H1 (cell line): ENCODE measurements at regions not wholly inside any gene's neighbourhood (a gene's known extent, or its start where the extent isn't known, plus 50 kb on each side); places are given as distances from the start of the nearest gene placed in this dataset.

ENCODE experiments used
- CTCF ChIA-PET: fragments of 300-600 bp; sonication (Branson Sonifier 250); formaldehyde crosslinking; loops from one replicate; lab custom pipeline; 2021; ENCODE audit not compliant: partially characterized antibody; lab: Charles Lee
- POLR2A ChIA-PET: fragments of 300-600 bp; sonication (Branson Sonifier 250); formaldehyde crosslinking; loops from one replicate; lab custom pipeline; 2021; ENCODE audit warnings: inconsistent platforms; ENCODE audit not compliant: partially characterized antibody; lab: Charles Lee
- DNase-seq, 2 experiments: peaks; one replicate each; pipeline versions ENCODE4 v3.0.0 to v3.0.0-alpha.2; 2010 to 2022; ENCODE audit warnings: low spot score in 2 of 2, low read depth in 1 of 2, mixed read lengths in 1 of 2
- FAIRE-seq: peaks from 2 replicates; lab custom pipeline; 2011; peaks lifted over from hg19 to GRCh38; lab: Jason Lieb, UNC
- H2AFZ ChIP-seq: 2 replicates; pipeline ENCODE4 v1.8.1; 2012; ENCODE audit warnings: low read length, inconsistent platforms
- H2AK5ac ChIP-seq: 2 replicates; pipeline ENCODE4 v1.6.1; 2013; ENCODE audit warnings: low read depth, low read length
- H2BK120ac ChIP-seq: replicated peaks from 2 replicates; pipeline ENCODE3; 2013; ENCODE audit warnings: low read depth, low read length, inconsistent platforms
- H2BK12ac ChIP-seq: 2 replicates; pipeline ENCODE4 v1.6.1; 2013; ENCODE audit warnings: low read depth, low read length
- H2BK15ac ChIP-seq: 2 replicates; pipeline ENCODE4 v1.6.1; 2013; ENCODE audit warnings: low read length
- H2BK20ac ChIP-seq: 2 replicates; pipeline ENCODE4 v1.6.1; 2013; ENCODE audit warnings: low read length
- H2BK5ac ChIP-seq: 2 replicates; pipeline ENCODE4 v1.6.1; 2013; ENCODE audit warnings: low read depth, low read length
- H3K14ac ChIP-seq: 2 replicates; pipeline ENCODE4 v1.6.1; 2013; ENCODE audit warnings: inconsistent platforms; ENCODE audit not compliant: insufficient read length
- H3K18ac ChIP-seq: 2 replicates; pipeline ENCODE4 v1.6.1; 2013; ENCODE audit warnings: low read length; ENCODE audit errors: extremely low read depth
- H3K23ac ChIP-seq: 2 replicates; pipeline ENCODE4 v1.6.1; 2013; ENCODE audit warnings: inconsistent platforms; ENCODE audit not compliant: insufficient read length
- H3K23me2 ChIP-seq: 2 replicates; pipeline ENCODE4 v1.6.1; 2013; ENCODE audit warnings: low read depth, low read length
- H3K27ac ChIP-seq: 2 replicates; pipeline ENCODE4 v1.6.1; 2011; ENCODE audit warnings: low read depth, low read length, inconsistent platforms
- H3K27me3 ChIP-seq, 4 experiments: replicated peaks in 1 of 4; 1 replicate in 1 of 4; 2 replicates in 3 of 4; pipeline versions ENCODE4 v1.6.1 to v1.8.1; 2011 to 2013; ENCODE audit warnings: low read length in 3 of 4, mild to moderate bottlenecking in 3 of 4, inconsistent platforms in 2 of 4, mixed read lengths in 2 of 4, moderate library complexity in 1 of 4; ENCODE audit not compliant: control insufficient read depth in 3 of 4, insufficient read depth in 3 of 4; ENCODE audit errors: extremely low read depth in 1 of 4
- H3K36me3 ChIP-seq, 4 experiments: 2 replicates each; pipeline versions ENCODE4 v1.6.1 to v1.8.1; 2011 to 2013; ENCODE audit warnings: mild to moderate bottlenecking in 4 of 4, low read length in 3 of 4, moderate library complexity in 2 of 4, control low read depth in 1 of 4, inconsistent platforms in 1 of 4; ENCODE audit not compliant: insufficient read depth in 4 of 4, control insufficient read depth in 2 of 4
- H3K4ac ChIP-seq: replicated peaks from 2 replicates; pipeline ENCODE3; 2013; ENCODE audit warnings: low read length, low read depth, mixed read lengths, inconsistent platforms; ENCODE audit not compliant: insufficient read length
- H3K4me1 ChIP-seq, 4 experiments: replicated peaks in 1 of 4; 1 replicate in 1 of 4; 2 replicates in 3 of 4; pipeline versions ENCODE4 v1.6.1 to v1.8.1; 2011 to 2013; ENCODE audit warnings: low read length in 3 of 4, inconsistent platforms in 2 of 4, mixed read lengths in 1 of 4; ENCODE audit not compliant: insufficient read depth in 4 of 4, control insufficient read depth in 3 of 4
- H3K4me2 ChIP-seq, 2 experiments: 2 replicates each; pipeline versions ENCODE4 v1.6.1 to v1.8.1; 2011 to 2013; ENCODE audit warnings: low read depth in 2 of 2, low read length in 2 of 2, control low read depth in 1 of 2, inconsistent platforms in 1 of 2, mild to moderate bottlenecking in 1 of 2; ENCODE audit not compliant: insufficient read depth in 1 of 2
- H3K4me3 ChIP-seq, 4 experiments: fragments of 200-600, 300-600 bp in 1 of 4; sonication (generic), shearing (Covaris generic), sonication (Bioruptor Twin) in 1 of 4; 2 replicates each; pipeline versions ENCODE4 v1.5.1 to v1.8.1; 2011 to 2016; ENCODE audit warnings: low read length in 4 of 4, low read depth in 3 of 4, control low read depth in 2 of 4, inconsistent platforms in 2 of 4, mild to moderate bottlenecking in 2 of 4, mixed read lengths in 1 of 4, moderate library complexity in 1 of 4; ENCODE audit not compliant: insufficient read depth in 2 of 4; ENCODE audit errors: extremely low read depth in 1 of 4
- H3K56ac ChIP-seq: replicated peaks from 2 replicates; pipeline ENCODE3; 2013; ENCODE audit warnings: low read depth, mild to moderate bottlenecking, mixed read lengths, low read length, inconsistent platforms; ENCODE audit not compliant: insufficient read length
- H3K79me1 ChIP-seq: 2 replicates; pipeline ENCODE4 v1.6.1; 2013; ENCODE audit warnings: low read depth, low read length, control low read depth
- H3K79me2 ChIP-seq, 2 experiments: 2 replicates each; pipeline versions ENCODE4 v1.6.1 to v1.8.1; 2012 to 2013; ENCODE audit warnings: low read length in 2 of 2, mild to moderate bottlenecking in 2 of 2, inconsistent platforms in 1 of 2; ENCODE audit not compliant: insufficient read depth in 2 of 2, control insufficient read depth in 1 of 2
- H3K9ac ChIP-seq, 4 experiments: replicated peaks in 1 of 4; 1 replicate in 1 of 4; 2 replicates in 3 of 4; pipeline versions ENCODE4 v1.6.1 to v1.8.1; 2011 to 2013; ENCODE audit warnings: low read depth in 3 of 4, low read length in 3 of 4, control low read depth in 2 of 4, mild to moderate bottlenecking in 2 of 4, moderate library complexity in 2 of 4, inconsistent platforms in 1 of 4; ENCODE audit errors: extremely low read depth in 1 of 4
- H3K9me3 ChIP-seq, 2 experiments: 2 replicates each; pipeline versions ENCODE4 v1.6.1 to v1.8.1; 2012 to 2013; ENCODE audit warnings: mild to moderate bottlenecking in 2 of 2, moderate library complexity in 2 of 2, control low read depth in 1 of 2, inconsistent platforms in 1 of 2, low read depth in 1 of 2, low read length in 1 of 2, mixed read lengths in 1 of 2; ENCODE audit not compliant: insufficient read depth in 2 of 2
- H4K20me1 ChIP-seq, 2 experiments: replicated peaks in 1 of 2; 2 replicates each; pipeline versions ENCODE3 to v1.8.1; 2011 to 2013; ENCODE audit warnings: inconsistent platforms in 2 of 2, low read length in 2 of 2, mild to moderate bottlenecking in 1 of 2; ENCODE audit not compliant: insufficient read depth in 2 of 2, control insufficient read depth in 1 of 2
- H4K5ac ChIP-seq: 2 replicates; pipeline ENCODE4 v1.6.1; 2013; ENCODE audit warnings: low read length, low read depth, mixed read lengths, inconsistent platforms; ENCODE audit not compliant: insufficient read length
- H4K8ac ChIP-seq: 2 replicates; pipeline ENCODE4 v1.8.0; 2013; ENCODE audit warnings: mild to moderate bottlenecking, moderate library complexity, low read length, inconsistent platforms; ENCODE audit not compliant: insufficient read depth; ENCODE audit errors: extremely low read depth
- H4K91ac ChIP-seq: replicated peaks from 2 replicates; pipeline ENCODE3; 2013; ENCODE audit warnings: low read length, mixed read lengths, inconsistent platforms; ENCODE audit not compliant: insufficient read length
- CHD2 ChIP-seq: IDR thresholded peaks from 2 replicates; pipeline ENCODE4 v1.6.1; 2012; ENCODE audit warnings: low read length, improper control_type of control experiment
- POLR2A ChIP-seq, 2 experiments: IDR thresholded peaks; 1 replicate in 1 of 2; 2 replicates in 1 of 2; pipeline ENCODE4 v1.6.1; 2011; ENCODE audit warnings: low read depth in 2 of 2, low read length in 2 of 2, mild to moderate bottlenecking in 2 of 2; ENCODE audit errors: control extremely low read depth in 1 of 2
- RFX5 ChIP-seq: IDR thresholded peaks from 2 replicates; pipeline ENCODE4 v1.6.1; 2011; ENCODE audit warnings: low read depth, low read length, improper control_type of control experiment, borderline replicate concordance
- WGBS, 2 experiments: shearing (Covaris generic) in 1 of 2; methylation state at CpG; one replicate each; pipeline versions ENCODE4 v1.1.6 to v1.1.7; 2013 to 2015; ENCODE audit warnings: low lambda C conversion rate in 2 of 2, mixed read lengths in 2 of 2, inconsistent platforms in 1 of 2, low coverage in 1 of 2, missing lambda C conversion rate in 1 of 2; ENCODE audit not compliant: insufficient replicate concordance in 2 of 2, insufficient coverage in 1 of 2, insufficient read length in 1 of 2; ENCODE audit errors: extremely low coverage in 1 of 2, missing lambda C conversion rate in 1 of 2; 5-methylcytosine and 5-hydroxymethylcytosine counted together
- TF ChIP-seq, protein P1 (sequence below), 3 experiments: IDR thresholded peaks; 1 replicate in 2 of 3; 2 replicates in 1 of 3; pipeline versions ENCODE4 v1.5.1 to v1.6.1; 2011; ENCODE audit warnings: low read length in 3 of 3, mild to moderate bottlenecking in 3 of 3, inconsistent platforms in 2 of 3, low read depth in 1 of 3, moderate library complexity in 1 of 3; ENCODE audit not compliant: insufficient read depth in 1 of 3; ENCODE audit errors: control extremely low read depth in 1 of 3

GRCh38 chr2:221360742-221361141, 211.4 kb downstream of the EPHA4 start:
- no peak overlapping the region for H3K23ac ChIP-seq
- ChIA-PET CTCF (interaction anchor here (4.5 kb wide), 1 partner anchor 11 kb away, joined by 23 read pairs; no protein-coding TSS in a partner anchor), POLR2A (no interaction called here)
- H3K27ac ChIP-seq = no peak overlapping the region
- no peak overlapping the region for H2BK15ac ChIP-seq
- no peak overlapping the region for H3K18ac ChIP-seq
- H3K79me2 ChIP-seq = no peaks in the 10 kb centered on the region
- H4K91ac ChIP-seq = no peak overlapping the region
- no peaks in the 10 kb centered on the region for H3K79me1 ChIP-seq
- H2AFZ ChIP-seq = no peak overlapping the region
- WGBS, 2 experiments = 85% methylated on average over 6 of the region's 6 CpGs; no CpG with 5 or more reads in 1 of the 2 experiments
- H3K14ac ChIP-seq = no peak overlapping the region
- H2BK20ac ChIP-seq = no peak overlapping the region
- no peak overlapping the region for H3K4me2 ChIP-seq
- no peaks in the 10 kb centered on the region for H3K9me3 ChIP-seq
- H2BK12ac ChIP-seq = no peak overlapping the region
- H3K23me2 ChIP-seq = no peaks in the 10 kb centered on the region
- H3K4me3 ChIP-seq = no peak overlapping the region
- H3K4me1 ChIP-seq = no peaks in the 10 kb centered on the region; a peak in 1 of 7 replicates
- no peak overlapping the region for H4K8ac ChIP-seq
- H3K4ac ChIP-seq = no peak overlapping the region
- no peak overlapping the region for H4K5ac ChIP-seq
- H2BK120ac ChIP-seq = no peak overlapping the region
- FAIRE-seq (no peak), DNase-seq (no peak)
- no peaks in the 10 kb centered on the region for H3K27me3 ChIP-seq
- H3K9ac ChIP-seq = no peak overlapping the region
- H3K56ac ChIP-seq = no peak overlapping the region
- no peak overlapping the region for H2AK5ac ChIP-seq
- no peaks in the 10 kb centered on the region for H3K36me3 ChIP-seq
- H2BK5ac ChIP-seq = no peak overlapping the region
- H4K20me1 ChIP-seq = no peaks in the 10 kb centered on the region
- TF ChIP-seq, protein P1, sequence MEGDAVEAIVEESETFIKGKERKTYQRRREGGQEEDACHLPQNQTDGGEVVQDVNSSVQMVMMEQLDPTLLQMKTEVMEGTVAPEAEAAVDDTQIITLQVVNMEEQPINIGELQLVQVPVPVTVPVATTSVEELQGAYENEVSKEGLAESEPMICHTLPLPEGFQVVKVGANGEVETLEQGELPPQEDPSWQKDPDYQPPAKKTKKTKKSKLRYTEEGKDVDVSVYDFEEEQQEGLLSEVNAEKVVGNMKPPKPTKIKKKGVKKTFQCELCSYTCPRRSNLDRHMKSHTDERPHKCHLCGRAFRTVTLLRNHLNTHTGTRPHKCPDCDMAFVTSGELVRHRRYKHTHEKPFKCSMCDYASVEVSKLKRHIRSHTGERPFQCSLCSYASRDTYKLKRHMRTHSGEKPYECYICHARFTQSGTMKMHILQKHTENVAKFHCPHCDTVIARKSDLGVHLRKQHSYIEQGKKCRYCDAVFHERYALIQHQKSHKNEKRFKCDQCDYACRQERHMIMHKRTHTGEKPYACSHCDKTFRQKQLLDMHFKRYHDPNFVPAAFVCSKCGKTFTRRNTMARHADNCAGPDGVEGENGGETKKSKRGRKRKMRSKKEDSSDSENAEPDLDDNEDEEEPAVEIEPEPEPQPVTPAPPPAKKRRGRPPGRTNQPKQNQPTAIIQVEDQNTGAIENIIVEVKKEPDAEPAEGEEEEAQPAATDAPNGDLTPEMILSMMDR (IDR thresholded peaks at IDR 0.05; ENCODE audit: control extremely low read depth in 1 of 3, insufficient read depth in 1 of 3, low read depth in 1 of 3, low read length in 3 of 3) = no peak
- no peak for TF ChIP-seq RFX5
- no peak for TF ChIP-seq CHD2
- TF ChIP-seq POLR2A (IDR thresholded peaks at IDR 0.05; ENCODE audit: control extremely low read depth in 1 of 2, low read depth in 2 of 2, low read length in 2 of 2) = no peak
